Endodermal cell (in vitro differentiated cells): ENCODE measurements at regions not wholly inside any gene's neighbourhood (a gene's known extent, or its start where the extent isn't known, plus 50 kb on each side); places are given as distances from the start of the nearest gene placed in this dataset.
"Not testable (repeated sequence)": the region's sequence is repeated elsewhere in the genome, so short reads cannot be mapped to it uniquely, and the experiment has no call there.

Experiments
- DNase-seq: peaks from one replicate; pipeline ENCODE4 v3.0.0-alpha.2; 2017
- H3K27ac ChIP-seq: 2 replicates; pipeline ENCODE4 v1.5.1; 2013; ENCODE audit warnings: mild to moderate bottlenecking, low read depth, low read length, moderate library complexity
- H3K27me3 ChIP-seq: 2 replicates; pipeline ENCODE4 v1.6.1; 2013; ENCODE audit warnings: mild to moderate bottlenecking, low read length, moderate library complexity; ENCODE audit not compliant: insufficient read depth, control insufficient read depth, poor library complexity, severe bottlenecking
- H3K36me3 ChIP-seq: 2 replicates; pipeline ENCODE4 v1.7.0; 2013; ENCODE audit warnings: mild to moderate bottlenecking, low read length, moderate library complexity; ENCODE audit not compliant: control insufficient read depth, insufficient read depth
- H3K4me1 ChIP-seq: one replicate; pipeline ENCODE4 v1.7.0; 2013; ENCODE audit warnings: low read length; ENCODE audit not compliant: control insufficient read depth, insufficient read depth
- H3K4me3 ChIP-seq: 2 replicates; pipeline ENCODE4 v1.5.1; 2013; ENCODE audit warnings: mild to moderate bottlenecking, low read length, moderate library complexity
- H3K9ac ChIP-seq: 2 replicates; pipeline ENCODE4 v1.6.1; 2013; ENCODE audit warnings: mild to moderate bottlenecking, low read length, moderate library complexity; ENCODE audit not compliant: poor library complexity, severe bottlenecking; ENCODE audit errors: extremely low read depth
- H3K9me3 ChIP-seq: 2 replicates; pipeline ENCODE4 v1.6.1; 2013; ENCODE audit warnings: mild to moderate bottlenecking, low read length, moderate library complexity; ENCODE audit not compliant: control insufficient read depth
- H3K27ac Mint-ChIP-seq: 2 replicates; pipeline ENCODE4 v1.8.0; 2020; ENCODE audit warnings: mixed read lengths
- H3K27me3 Mint-ChIP-seq: 2 replicates; pipeline ENCODE4 v1.8.0; 2021; ENCODE audit warnings: mild to moderate bottlenecking, mixed read lengths; ENCODE audit not compliant: insufficient read depth
- H3K36me3 Mint-ChIP-seq: 2 replicates; pipeline ENCODE4 v1.8.0; 2020; ENCODE audit warnings: low read depth, mixed read lengths
- H3K4me1 Mint-ChIP-seq: 2 replicates; pipeline ENCODE4 v1.8.0; 2020; ENCODE audit warnings: mixed read lengths
- H3K4me3 Mint-ChIP-seq: 2 replicates; pipeline ENCODE4 v1.8.0; 2020; ENCODE audit warnings: mild to moderate bottlenecking, moderate library complexity, mixed read lengths
- H3K9me3 Mint-ChIP-seq: 2 replicates; pipeline ENCODE4 v1.8.0; 2020; ENCODE audit warnings: mild to moderate bottlenecking, mixed read lengths
- CTCF ChIP-seq: fragments of 200-600 bp; sonication (generic); conservative IDR thresholded peaks from 2 replicates; pipeline ENCODE4 v1.5.0; 2021; ENCODE audit warnings: antibody characterized with exemption, mild to moderate bottlenecking
- WGBS, 2 experiments: methylation state at CpG; one replicate each; pipeline versions ENCODE4 v1.1.5 to v1.1.7; 2013; ENCODE audit warnings: missing lambda C conversion rate in 2 of 2, mixed read lengths in 1 of 2; ENCODE audit not compliant: insufficient coverage in 1 of 2, insufficient read length in 1 of 2; 5-methylcytosine and 5-hydroxymethylcytosine counted together

- 93 to 100% methylated on average over 2 to 3 of the region's 3 CpGs for WGBS, 2 experiments
- no peaks in the 10 kb centered on the region for H3K9me3 Mint-ChIP-seq
These were observed 253.8 kb upstream of the POU5F2 start for GRCh38 chr5:93995126-93995621.

GRCh38 chr5:93993161-93993560 lies 251.8 kb upstream of the POU5F2 start:
- H3K4me1 Mint-ChIP-seq = peaks cover 29% of the 10 kb centered on the region
- WGBS, 2 experiments = 94 to 100% methylated on average over 1 to 2 of the region's 2 CpGs

More at GRCh38 chr5:93995126-93995621, 253.8 kb upstream of the POU5F2 start:
- H3K9ac ChIP-seq = no peak overlapping the region
- no peaks in the 10 kb centered on the region for H3K9me3 ChIP-seq
- no peak for TF ChIP-seq CTCF
- Mint-ChIP-seq H3K36me3 (no peaks in the 10 kb centered on the region), H3K4me1 (peaks cover 32% of the 10 kb centered on the region), H3K4me3 (no peak overlapping the region), H3K27me3 (no peaks in the 10 kb centered on the region), H3K27ac (no peak overlapping the region)
- no peaks in the 10 kb centered on the region for H3K36me3 ChIP-seq
- H3K4me1 ChIP-seq = peaks cover 6% of the 10 kb centered on the region
- DNase-seq = no peak
- H3K27me3 ChIP-seq = no peaks in the 10 kb centered on the region
- no peak overlapping the region for H3K4me3 ChIP-seq
- H3K27ac ChIP-seq = no peak overlapping the region

GRCh38 chr5:93990504-93991070 lies 249.2 kb upstream of the POU5F2 start:
- peaks cover 6% of the 10 kb centered on the region for H3K4me1 ChIP-seq
- no peak for DNase-seq
- Mint-ChIP-seq H3K36me3 (peaks cover 10% of the 10 kb centered on the region), H3K27ac (peak overlapping the region; percentile 71), H3K4me3 (no peak overlapping the region), H3K9me3 (peaks cover 18% of the 10 kb centered on the region), H3K4me1 (peaks cover 22% of the 10 kb centered on the region), H3K27me3 (no peaks in the 10 kb centered on the region)
- no peak overlapping the region for H3K9ac ChIP-seq
- H3K27ac ChIP-seq = no peak overlapping the region
- 78 to 87% methylated on average over 2 of the region's 2 CpGs for WGBS, 2 experiments
- TF ChIP-seq CTCF = no peak
- H3K27me3 ChIP-seq = no peaks in the 10 kb centered on the region
- no peaks in the 10 kb centered on the region for H3K36me3 ChIP-seq
- H3K9me3 ChIP-seq = peaks cover 11% of the 10 kb centered on the region
- peak overlapping the region; percentile 4 for H3K4me3 ChIP-seq

More at GRCh38 chr5:93993161-93993560, 251.8 kb upstream of the POU5F2 start:
- Mint-ChIP-seq H3K27me3 (no peaks in the 10 kb centered on the region), H3K4me3 (no peak overlapping the region), H3K36me3 (no peaks in the 10 kb centered on the region), H3K9me3 (no peaks in the 10 kb centered on the region), H3K27ac (no peak overlapping the region)
- no peaks in the 10 kb centered on the region for H3K36me3 ChIP-seq
- no peak overlapping the region for H3K27ac ChIP-seq
- H3K9ac ChIP-seq = no peak overlapping the region
- peaks cover 2% of the 10 kb centered on the region for H3K9me3 ChIP-seq
- H3K4me3 ChIP-seq = no peak overlapping the region
- no peak for TF ChIP-seq CTCF
- H3K27me3 ChIP-seq = no peaks in the 10 kb centered on the region
- peaks cover 6% of the 10 kb centered on the region for H3K4me1 ChIP-seq
- DNase-seq = no peak

GRCh38 chr5:93985940-93986570 lies 244.7 kb upstream of the POU5F2 start:
- H3K4me1 Mint-ChIP-seq = peaks cover 11% of the 10 kb centered on the region
- H3K27me3 Mint-ChIP-seq, H3K36me3 ChIP-seq, H3K9ac ChIP-seq, DNase-seq, H3K4me1 ChIP-seq, H3K4me3 ChIP-seq, H3K27ac ChIP-seq, H3K4me3 Mint-ChIP-seq, H3K27ac Mint-ChIP-seq, H3K27me3 ChIP-seq: not testable (repeated sequence)
- H3K36me3 Mint-ChIP-seq = peaks cover 10% of the 10 kb centered on the region
- H3K9me3 Mint-ChIP-seq = peaks cover 27% of the 10 kb centered on the region
- 91 to 97% methylated on average over 12 to 43 of the region's 45 CpGs for WGBS, 2 experiments
- H3K9me3 ChIP-seq = peaks cover 22% of the 10 kb centered on the region
